K562 (cell line): ENCODE measurements at regions not wholly inside any gene's neighbourhood (a gene's known extent, or its start where the extent isn't known, plus 50 kb on each side); places are given as distances from the start of the nearest gene placed in this dataset.

Experiments
- ATAC-seq: fragments of 200-7000 bp; cut with Tn5 transposase; 3 replicates; pipeline ENCODE4 v1.9.1; 2020; ENCODE audit warnings: moderate library complexity
- BruUV-seq: library from RNA; stranded (reverse); fragments of 400-500 nt; replicated peaks from 2 replicates; lab custom pipeline; 2021; lab: Mats Ljungman, UMichigan
- CTCF ChIA-PET: fragments of 300-600 bp; formaldehyde crosslinking; extraction: SDS; loops from one replicate; lab custom pipeline; 2021; ENCODE audit warnings: low intra/inter-chr PET ratio; lab: Yijun Ruan, JAX
- POLR2A ChIA-PET: fragments of 300-600, 350-650 bp; sonication (Branson Sonifier 250); formaldehyde crosslinking; extraction: SDS; loops from one replicate; lab custom pipeline; 2021; ENCODE audit warnings: antibody characterized with exemption, inconsistent platforms; lab: Yijun Ruan, JAX
- DNase-seq, 4 experiments: peaks; one replicate each; pipeline versions ENCODE4 v3.0.0 to v3.0.0-alpha.2; 2011 to 2018; ENCODE audit warnings: low spot score in 3 of 4, mixed read lengths in 3 of 4; ENCODE audit errors: extremely low read depth in 1 of 4
- FAIRE-seq: peaks from 2 replicates; lab custom pipeline; 2011; peaks lifted over from hg19 to GRCh38; lab: Jason Lieb, UNC
- H2AFZ ChIP-seq: 2 replicates; pipeline ENCODE4 v1.6.0; 2011; ENCODE audit warnings: low read depth, low read length, control low read depth, inconsistent platforms
- H3K27ac ChIP-seq: fragments of 200-600 bp; 3 replicates; pipeline ENCODE4 v1.8.0; 2011; ENCODE audit warnings: low read depth, mild to moderate bottlenecking, control low read depth, inconsistent platforms, low read length, moderate library complexity, mixed read lengths; ENCODE audit errors: extremely low read depth
- H3K27me3 ChIP-seq, 2 experiments: fragments of 300-600 bp in 1 of 2; 2 replicates in 1 of 2; 3 replicates in 1 of 2; pipeline versions ENCODE4 v1.6.0 to v1.8.0; 2011; ENCODE audit warnings: inconsistent platforms in 2 of 2, low read length in 2 of 2, mild to moderate bottlenecking in 1 of 2, mixed read lengths in 1 of 2, moderate library complexity in 1 of 2; ENCODE audit not compliant: control insufficient read depth in 2 of 2, insufficient read depth in 2 of 2
- H3K36me3 ChIP-seq: fragments of 300-600 bp; 3 replicates; pipeline ENCODE4 v1.8.0; 2011; ENCODE audit warnings: mild to moderate bottlenecking, low read length, inconsistent platforms; ENCODE audit not compliant: control insufficient read depth, insufficient read depth
- H3K4me1 ChIP-seq, 2 experiments: fragments of 200-600 bp in 1 of 2; replicated peaks in 1 of 2; 2 replicates in 1 of 2; 3 replicates in 1 of 2; pipeline versions ENCODE4 v1.5.1 to v1.8.0; 2011; ENCODE audit warnings: inconsistent platforms in 2 of 2, low read length in 2 of 2, mild to moderate bottlenecking in 1 of 2, mixed read lengths in 1 of 2, moderate library complexity in 1 of 2; ENCODE audit not compliant: control insufficient read depth in 2 of 2, insufficient read depth in 2 of 2
- H3K4me2 ChIP-seq: 2 replicates; pipeline ENCODE4 v1.6.1; 2011; ENCODE audit warnings: low read length, control low read depth, inconsistent platforms, mixed read lengths; ENCODE audit not compliant: insufficient read depth
- H3K4me3 ChIP-seq: fragments of 200-600 bp; sonication (generic), shearing (Covaris generic); 2 replicates; pipeline ENCODE4 v1.5.1; 2016; ENCODE audit warnings: control low read depth, inconsistent platforms
- H3K79me2 ChIP-seq: fragments of 200-600 bp; 3 replicates; pipeline ENCODE4 v1.8.0; 2011; ENCODE audit warnings: low read length, inconsistent platforms; ENCODE audit not compliant: control insufficient read depth, insufficient read depth
- H3K9ac ChIP-seq, 2 experiments: 2 replicates each; pipeline versions ENCODE4 v1.6.0 to v1.6.1; 2011; ENCODE audit warnings: low read depth in 2 of 2, low read length in 2 of 2, control low read depth in 1 of 2, inconsistent platforms in 1 of 2, mild to moderate bottlenecking in 1 of 2, mixed read lengths in 1 of 2; ENCODE audit not compliant: insufficient read depth in 1 of 2
- H3K9me1 ChIP-seq: one replicate; pipeline ENCODE4 v1.6.0; 2011; ENCODE audit warnings: inconsistent platforms, mild to moderate bottlenecking, low read length, moderate library complexity; ENCODE audit not compliant: control insufficient read depth, insufficient read depth
- H3K9me3 ChIP-seq: replicated peaks from 2 replicates; pipeline ENCODE4 v1.5.1; 2011; ENCODE audit warnings: low read depth, low read length, inconsistent platforms; ENCODE audit not compliant: control insufficient read depth, insufficient read depth
- H4K20me1 ChIP-seq: replicated peaks from 2 replicates; pipeline ENCODE4 v1.6.1; 2011; ENCODE audit warnings: low read length, inconsistent platforms, mixed read lengths; ENCODE audit not compliant: control insufficient read depth, insufficient read depth
- ADNP ChIP-seq: fragments of 200-800 bp; sonication (Bioruptor generic); IDR thresholded peaks from 2 replicates; pipeline ENCODE4 v1.6.1; 2016; ENCODE audit warnings: missing genetic modification characterization, missing compliant biosample characterization
- ELF1 ChIP-seq: fragments of 200-800 bp; sonication (Bioruptor generic); IDR thresholded peaks from 2 replicates; pipeline ENCODE4 v1.6.1; 2016; ENCODE audit warnings: missing genetic modification characterization, missing compliant biosample characterization
- JUND ChIP-seq, 2 experiments: IDR thresholded peaks; 2 replicates in 1 of 2; 3 replicates in 1 of 2; pipeline ENCODE4 v1.6.1; 2011; ENCODE audit warnings: borderline replicate concordance in 2 of 2, low read depth in 2 of 2, low read length in 2 of 2, improper control_type of control experiment in 1 of 2, missing biosample characterization in 1 of 2, missing genetic modification characterization in 1 of 2, missing genetic modification reagents in 1 of 2
- MAX ChIP-seq: sonication (generic); formaldehyde crosslinking; IDR thresholded peaks from 2 replicates; pipeline ENCODE4 v1.9.0; 2022; ENCODE audit warnings: mild to moderate bottlenecking, missing genetic modification reagents
- NBN ChIP-seq: fragments of 450-650 bp; IDR thresholded peaks from 2 replicates; pipeline ENCODE4 v1.6.1; 2016; ENCODE audit warnings: low read depth, mild to moderate bottlenecking
- NFXL1 ChIP-seq: fragments of 450-650 bp; formaldehyde crosslinking; IDR thresholded peaks from 2 replicates; pipeline ENCODE4 v1.4.0; 2021; ENCODE audit warnings: mild to moderate bottlenecking
- SRSF1 ChIP-seq: fragments of 200-400 bp; formaldehyde crosslinking; IDR thresholded peaks from 2 replicates; pipeline ENCODE4 v1.6.1; 2017; ENCODE audit warnings: mild to moderate bottlenecking, low read depth, low read length, moderate library complexity
- ZBTB5 ChIP-seq: fragments of 450-650 bp; IDR thresholded peaks from 2 replicates; pipeline ENCODE4 v1.6.1; 2017; ENCODE audit warnings: antibody characterized with exemption
- WGBS: fragments of 100-300 bp; shearing (Covaris generic); methylation state at CpG from one replicate; pipeline ENCODE4 v1.1.6; 2016; ENCODE audit warnings: low coverage, mixed read lengths; ENCODE audit not compliant: insufficient coverage; ENCODE audit errors: missing lambda C conversion rate; 5-methylcytosine and 5-hydroxymethylcytosine counted together
- in situ Hi-C: fragments of 300-500 bp; cut with MboI; formaldehyde crosslinking; loops from 4 replicates; pipeline ENCODE4 v1.15.0; 2018; ENCODE audit warnings: inconsistent platforms, mixed read lengths
- intact Hi-C: fragments of 100-400 bp; cut with micrococcal nuclease; formaldehyde crosslinking; loops from 2 replicates; pipeline ENCODE4 v1.14.2; 2022
- TF ChIP-seq, protein P1 (sequence below): fragments of 250-450 bp; sonication (Bioruptor Pico); IDR thresholded peaks from 2 replicates; pipeline ENCODE4 v1.8.0; 2021; ENCODE audit warnings: mild to moderate bottlenecking, moderate library complexity
- TF ChIP-seq, protein P2 (sequence below): sonication (generic); formaldehyde crosslinking; IDR thresholded peaks from 2 replicates; pipeline ENCODE4 v1.8.0; 2022; ENCODE audit warnings: mild to moderate bottlenecking, missing genetic modification reagents

DNA sequence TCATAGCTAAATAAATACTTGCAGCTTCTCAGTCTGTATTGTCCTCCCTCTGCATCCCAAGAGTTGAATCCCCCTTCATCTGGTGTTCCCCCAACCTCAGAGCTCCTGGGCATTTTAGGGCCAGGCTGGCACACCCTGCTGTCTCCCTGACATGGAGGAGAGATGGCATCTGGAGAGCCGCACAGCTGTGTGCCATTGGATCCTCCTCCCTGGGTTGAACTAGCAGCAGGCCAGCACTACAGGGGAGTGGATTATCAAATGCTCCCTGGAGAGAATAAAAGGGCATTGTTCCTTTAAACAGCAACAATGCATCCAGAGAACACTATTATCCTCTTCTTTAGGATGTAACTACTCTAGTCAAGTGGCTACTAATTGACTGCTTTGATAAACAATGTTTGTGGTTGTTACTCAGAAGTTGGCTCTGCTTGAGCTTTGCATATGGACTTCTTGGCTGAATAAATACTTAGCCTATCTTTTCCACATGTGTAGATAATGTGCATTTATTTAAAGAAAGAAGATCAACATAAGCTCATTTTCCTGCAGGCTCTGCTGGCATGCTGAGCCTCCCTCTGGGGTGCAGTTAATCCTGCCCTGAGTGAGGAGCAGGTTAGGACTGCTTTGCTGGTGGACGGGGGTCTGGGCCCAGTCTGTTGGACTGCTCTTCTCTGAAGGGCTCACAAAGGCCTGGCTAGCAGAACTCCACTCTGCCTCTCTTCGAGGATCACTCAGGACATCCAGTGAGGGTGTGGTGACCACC is 897.2 kb downstream of the TBC1D22A start:
- Histone ChIP-seq H3K79me2 (peaks cover 7% of the 10 kb centered on the region), H3K4me1 (no peaks in the 10 kb centered on the region; a peak in 1 of 5 replicates), H3K27ac (no peak overlapping the region), H3K9ac (no peak overlapping the region), H3K9me3 (peaks cover 2% of the 10 kb centered on the region), H3K4me3 (no peak overlapping the region), H3K36me3 (peaks cover 17% of the 10 kb centered on the region), H3K4me2 (no peak overlapping the region), H3K9me1 (no peaks in the 10 kb centered on the region), H4K20me1 (no peaks in the 10 kb centered on the region), H2AFZ (no peak overlapping the region), H3K27me3 (no peaks in the 10 kb centered on the region)
- ChIA-PET CTCF (no interaction called here), POLR2A (interaction anchor here (1.3 kb wide), 1 partner anchor 20 kb away, joined by 3 read pairs; no protein-coding TSS in a partner anchor)
- no peak for DNase-seq
- no peak for FAIRE-seq
- in situ Hi-C loops (no loop called here), intact Hi-C loops (no loop called here)
- TF ChIP-seq SRSF1 (no peak), NBN (no peak), NFXL1 (CRISPR knock-in tag) (no peak), JUND (IDR thresholded peaks at IDR 0.05; ENCODE audit: borderline replicate concordance, low read depth, low read length) (no peak), JUND (tag; IDR thresholded peaks at IDR 0.05; ENCODE audit: borderline replicate concordance, low read depth, low read length) (no peak)
- no TSS peak for BruUV-seq
- ATAC-seq: no peak
- 79% methylated on average over 2 of the region's 3 CpGs for WGBS

DNA sequence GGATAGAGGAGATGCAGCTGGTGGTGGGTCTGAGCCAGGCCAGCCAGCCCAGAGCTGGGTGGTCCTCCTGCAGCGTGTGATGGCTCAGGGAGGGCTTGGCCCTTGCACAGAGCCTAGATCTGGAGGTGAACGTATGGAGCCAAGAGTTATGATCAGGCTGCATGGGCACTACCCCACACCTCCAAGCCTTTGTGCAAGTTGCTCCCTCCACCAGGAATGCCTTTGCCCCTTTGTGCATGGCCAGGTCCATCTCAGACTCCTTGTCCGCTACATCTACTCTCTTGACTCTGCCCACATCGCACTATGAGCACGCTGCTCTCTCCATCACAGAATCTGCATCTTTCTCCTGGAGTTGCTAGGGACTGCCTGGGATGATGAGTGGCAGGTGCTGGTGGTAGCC is 895.7 kb downstream of the TBC1D22A start:
- CTCF ChIA-PET: no interaction called here
- BruUV-seq: no TSS peak
- Histone ChIP-seq H4K20me1 (no peaks in the 10 kb centered on the region), H3K4me3 (no peak overlapping the region), H3K27ac (no peak overlapping the region), H3K9ac (no peak overlapping the region), H3K27me3 (no peaks in the 10 kb centered on the region), H3K36me3 (peaks cover 14% of the 10 kb centered on the region; the same call in 2 of the 3 replicates), H3K79me2 (peaks cover 12% of the 10 kb centered on the region), H3K9me3 (peaks cover under 1% of the 10 kb centered on the region), H3K4me2 (no peak overlapping the region), H2AFZ (no peak overlapping the region), H3K4me1 (no peaks in the 10 kb centered on the region; a peak in 1 of 5 replicates), H3K9me1 (no peaks in the 10 kb centered on the region)
- WGBS: 100% methylated on average over 1 of the region's 5 CpGs
- POLR2A ChIA-PET: interaction anchor here (1.3 kb wide), 1 partner anchor 21 kb away, joined by 3 read pairs; no protein-coding TSS in a partner anchor
- ATAC-seq: no peak
- intact Hi-C loops (no loop called here), in situ Hi-C loops (no loop called here)
- DNase-seq: no peak
- FAIRE-seq: no peak
- TF ChIP-seq ZBTB5 (no peak), ELF1 (tag) (no peak), ADNP (tag) (no peak), MAX (CRISPR knock-in tag) (no peak)
- TF ChIP-seq, protein P1, sequence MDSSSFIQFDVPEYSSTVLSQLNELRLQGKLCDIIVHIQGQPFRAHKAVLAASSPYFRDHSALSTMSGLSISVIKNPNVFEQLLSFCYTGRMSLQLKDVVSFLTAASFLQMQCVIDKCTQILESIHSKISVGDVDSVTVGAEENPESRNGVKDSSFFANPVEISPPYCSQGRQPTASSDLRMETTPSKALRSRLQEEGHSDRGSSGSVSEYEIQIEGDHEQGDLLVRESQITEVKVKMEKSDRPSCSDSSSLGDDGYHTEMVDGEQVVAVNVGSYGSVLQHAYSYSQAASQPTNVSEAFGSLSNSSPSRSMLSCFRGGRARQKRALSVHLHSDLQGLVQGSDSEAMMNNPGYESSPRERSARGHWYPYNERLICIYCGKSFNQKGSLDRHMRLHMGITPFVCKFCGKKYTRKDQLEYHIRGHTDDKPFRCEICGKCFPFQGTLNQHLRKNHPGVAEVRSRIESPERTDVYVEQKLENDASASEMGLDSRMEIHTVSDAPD: no peak
- TF ChIP-seq, protein P2, sequence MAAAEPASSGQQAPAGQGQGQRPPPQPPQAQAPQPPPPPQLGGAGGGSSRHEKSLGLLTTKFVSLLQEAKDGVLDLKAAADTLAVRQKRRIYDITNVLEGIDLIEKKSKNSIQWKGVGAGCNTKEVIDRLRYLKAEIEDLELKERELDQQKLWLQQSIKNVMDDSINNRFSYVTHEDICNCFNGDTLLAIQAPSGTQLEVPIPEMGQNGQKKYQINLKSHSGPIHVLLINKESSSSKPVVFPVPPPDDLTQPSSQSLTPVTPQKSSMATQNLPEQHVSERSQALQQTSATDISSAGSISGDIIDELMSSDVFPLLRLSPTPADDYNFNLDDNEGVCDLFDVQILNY (CRISPR knock-in tag): no peak
